Esophagus (tissue), 2 donors: ENCODE measurements at regions not wholly inside any gene's neighbourhood (a gene's known extent, or its start where the extent isn't known, plus 50 kb on each side); places are given as distances from the start of the nearest gene placed in this dataset.

Experiments used
- H3K27ac ChIP-seq, 2 donors: one replicate each; pipeline ENCODE4 v1.5.1; 2013; ENCODE audit warnings: low read depth in 2 of 2, mild to moderate bottlenecking in 2 of 2, inconsistent platforms in 1 of 2, low read length in 1 of 2, moderate library complexity in 1 of 2
- H3K27me3 ChIP-seq, 2 donors: one replicate each; pipeline ENCODE4 v1.6.1; 2013; ENCODE audit warnings: low read length in 2 of 2, control low read depth in 1 of 2, mild to moderate bottlenecking in 1 of 2; ENCODE audit not compliant: insufficient read depth in 2 of 2, control insufficient read depth in 1 of 2
- H3K36me3 ChIP-seq, 2 donors: one replicate each; pipeline ENCODE4 v1.6.1; 2013; ENCODE audit warnings: low read length in 1 of 2; ENCODE audit not compliant: control insufficient read depth in 2 of 2, insufficient read depth in 2 of 2
- H3K4me1 ChIP-seq, 2 donors: one replicate each; pipeline ENCODE4 v1.6.1; 2013; ENCODE audit warnings: low read length in 1 of 2; ENCODE audit not compliant: control insufficient read depth in 2 of 2, insufficient read depth in 2 of 2
- H3K4me3 ChIP-seq, 2 donors: one replicate each; pipeline ENCODE4 v1.5.1; 2013; ENCODE audit warnings: low read length in 2 of 2, mild to moderate bottlenecking in 2 of 2, low read depth in 1 of 2, moderate library complexity in 1 of 2
- H3K9me3 ChIP-seq, 2 donors: one replicate each; pipeline ENCODE4 v1.6.1; 2013; ENCODE audit warnings: mild to moderate bottlenecking in 2 of 2, low read depth in 1 of 2, low read length in 1 of 2, moderate library complexity in 1 of 2; ENCODE audit not compliant: control insufficient read depth in 2 of 2, insufficient read depth in 1 of 2
- WGBS, 2 donors: extraction: QIAGEN DNeasy Blood & Tissue Kit; methylation state at CpG; one replicate each; pipeline ENCODE4 v1.1.7; 2013; 5-methylcytosine and 5-hydroxymethylcytosine counted together
- donor health status: healthy with polysubstance abuse.
- donor health status: Bipolar disorder and iron deficiency.

DNA sequence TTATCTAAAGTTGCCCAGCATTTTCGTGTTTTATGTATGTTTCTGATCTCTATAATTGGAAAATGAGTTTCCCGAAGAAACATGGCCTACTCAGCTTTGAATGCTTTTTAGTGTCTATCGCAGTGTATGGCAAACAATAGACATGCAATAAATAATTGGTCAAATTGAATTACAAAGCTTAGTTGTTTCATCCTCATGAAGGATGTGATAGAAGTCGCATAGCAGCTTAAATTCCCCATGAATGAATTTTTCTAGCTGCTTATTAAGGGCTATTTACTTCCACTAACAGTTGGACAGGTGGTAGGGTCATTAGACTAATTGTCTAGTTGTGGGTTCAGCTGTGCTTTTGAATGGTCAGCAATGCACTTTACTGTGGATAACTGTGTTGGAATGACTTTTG is 467.3 kb upstream of the MBL2 start:
- H3K36me3 ChIP-seq: no peaks in the 10 kb centered on the region
- no peak overlapping the region for H3K27ac ChIP-seq
- H3K4me1 ChIP-seq: no peaks in the 10 kb centered on the region
- H3K4me3 ChIP-seq: no peak overlapping the region
- H3K27me3 ChIP-seq: no peaks in the 10 kb centered on the region
- 86 to 91% methylated on average over 4 of the region's 4 CpGs for WGBS, 2 donors
- no peaks in the 10 kb centered on the region for H3K9me3 ChIP-seq

DNA sequence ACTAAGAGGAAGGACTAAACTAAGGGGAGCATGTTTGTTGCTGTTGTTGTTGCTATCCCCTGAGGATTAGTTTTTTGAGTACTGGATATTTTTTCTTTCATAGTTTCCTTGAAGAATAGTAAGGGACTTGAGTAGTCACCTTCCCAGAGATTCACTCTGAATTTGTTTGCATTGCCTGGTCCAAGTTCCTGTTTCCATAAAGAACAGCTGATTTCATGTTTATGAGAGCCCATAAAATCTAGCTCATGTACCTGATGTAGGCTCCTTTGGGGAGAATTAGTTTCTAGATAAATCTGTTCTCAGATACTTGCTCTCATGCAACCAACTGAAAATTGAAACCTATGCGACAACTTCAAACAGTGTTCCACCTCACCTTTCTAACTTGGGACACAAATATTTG is 464.4 kb upstream of the MBL2 start:
- Histone ChIP-seq H3K9me3 (no peaks in the 10 kb centered on the region), H3K36me3 (no peaks in the 10 kb centered on the region), H3K4me3 (no peak overlapping the region), H3K4me1 (no peaks in the 10 kb centered on the region), H3K27me3 (no peaks in the 10 kb centered on the region), H3K27ac (no peak overlapping the region)
- WGBS, 2 donors: 96 to 100% methylated on average over 1 of the region's 1 CpG

DNA sequence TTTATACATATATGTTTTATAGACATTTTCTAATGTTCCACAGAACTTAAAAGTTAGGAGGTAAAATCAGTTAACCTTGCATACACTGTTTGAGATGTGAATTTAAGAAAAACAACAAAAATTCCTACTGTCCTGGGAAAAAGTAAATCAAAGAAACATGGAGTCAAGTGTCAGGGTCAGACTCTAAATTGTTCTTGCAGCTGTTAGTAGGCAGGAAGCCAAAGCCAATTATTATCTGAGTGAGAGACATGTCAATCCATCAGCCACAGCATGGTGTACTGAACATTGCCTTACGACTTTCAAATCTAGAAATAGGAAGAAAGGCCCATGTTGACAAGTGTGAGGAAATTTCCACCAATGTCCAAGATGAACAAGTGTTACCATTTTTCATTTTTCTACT is 461.2 kb upstream of the MBL2 start:
- Histone ChIP-seq H3K27ac (no peak overlapping the region), H3K4me3 (no peak overlapping the region), H3K4me1 (no peaks in the 10 kb centered on the region), H3K36me3 (no peaks in the 10 kb centered on the region), H3K27me3 (no peaks in the 10 kb centered on the region), H3K9me3 (no peaks in the 10 kb centered on the region)
- WGBS, 2 donors: 55 to 56% methylated on average over 1 of the region's 1 CpG

DNA sequence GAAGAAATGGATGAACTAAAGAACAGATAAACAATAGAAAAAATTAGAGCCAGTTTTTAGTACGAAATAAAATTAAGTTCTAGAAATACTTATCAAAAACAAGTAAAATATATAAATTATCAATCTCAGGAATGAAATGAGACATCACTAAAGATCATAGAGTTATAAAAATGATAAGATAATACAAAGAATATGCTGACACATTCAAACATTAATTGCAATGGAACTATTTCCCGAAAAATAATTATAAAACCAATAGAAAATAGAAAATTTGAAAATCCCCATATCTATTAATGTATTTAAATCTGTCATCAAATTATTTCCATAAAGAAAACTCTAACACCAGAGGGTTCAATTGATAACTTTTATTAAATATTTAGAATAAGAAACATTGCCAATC is 458.1 kb upstream of the MBL2 start:
- Histone ChIP-seq H3K9me3 (no peaks in the 10 kb centered on the region), H3K27ac (no peak overlapping the region), H3K36me3 (no peaks in the 10 kb centered on the region), H3K27me3 (no peaks in the 10 kb centered on the region), H3K4me3 (no peak overlapping the region), H3K4me1 (no peaks in the 10 kb centered on the region)
- WGBS, 2 donors: 43 to 46% methylated on average over 2 of the region's 2 CpGs

DNA sequence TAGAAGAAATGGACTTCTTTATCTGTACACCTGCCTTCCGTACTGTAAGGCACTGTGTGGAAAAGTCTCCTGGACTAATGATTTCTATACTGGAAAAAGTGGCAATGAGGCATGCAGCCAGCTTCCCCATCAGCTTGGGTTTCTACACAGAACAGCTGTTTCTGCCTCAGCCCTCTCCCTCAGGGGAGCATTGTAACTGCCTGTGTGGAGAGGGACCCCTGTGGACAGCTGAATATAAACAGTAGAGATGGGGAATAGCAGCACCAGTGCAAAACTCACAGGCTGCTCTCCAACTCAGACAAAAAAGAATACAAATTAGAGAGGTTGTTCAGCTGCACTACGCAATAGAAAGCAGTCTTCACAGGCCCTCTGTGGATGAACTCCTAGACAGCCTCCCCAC is 451.3 kb upstream of the MBL2 start:
- no peaks in the 10 kb centered on the region for H3K36me3 ChIP-seq
- H3K4me3 ChIP-seq: no peak overlapping the region
- H3K4me1 ChIP-seq: no peaks in the 10 kb centered on the region
- no peak overlapping the region for H3K27ac ChIP-seq
- H3K27me3 ChIP-seq: no peaks in the 10 kb centered on the region
- WGBS, 2 donors: 68 to 81% methylated on average over 2 of the region's 2 CpGs
- peaks cover 0 to 3% of the 10 kb centered on the region in 2 donors for H3K9me3 ChIP-seq

DNA sequence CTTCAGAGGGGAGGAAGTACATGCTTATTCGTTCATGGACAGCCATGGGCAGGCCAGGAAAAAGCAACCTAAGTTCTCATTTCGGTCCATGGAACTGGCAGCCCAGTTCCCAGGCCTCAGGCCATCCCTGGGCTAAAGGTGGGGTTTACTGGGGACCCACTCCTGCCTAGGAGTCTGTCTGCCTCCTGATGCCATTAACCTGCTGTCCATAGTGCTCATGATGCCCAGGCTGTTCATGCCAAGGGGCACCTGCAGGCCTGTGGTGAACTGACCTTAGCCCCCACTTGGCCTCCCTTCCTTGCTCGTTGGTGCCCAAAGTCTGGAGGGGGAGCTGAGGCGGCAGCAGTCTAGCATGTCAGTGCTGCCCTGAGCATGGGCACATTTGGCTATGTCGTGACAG is 450.2 kb upstream of the MBL2 start:
- Histone ChIP-seq H3K4me3 (no peak overlapping the region), H3K9me3 (peaks cover 0 to 3% of the 10 kb centered on the region in 2 donors), H3K27ac (no peak overlapping the region), H3K36me3 (no peaks in the 10 kb centered on the region), H3K4me1 (no peaks in the 10 kb centered on the region), H3K27me3 (no peaks in the 10 kb centered on the region)
- 74 to 78% methylated on average over 5 of the region's 5 CpGs for WGBS, 2 donors

DNA sequence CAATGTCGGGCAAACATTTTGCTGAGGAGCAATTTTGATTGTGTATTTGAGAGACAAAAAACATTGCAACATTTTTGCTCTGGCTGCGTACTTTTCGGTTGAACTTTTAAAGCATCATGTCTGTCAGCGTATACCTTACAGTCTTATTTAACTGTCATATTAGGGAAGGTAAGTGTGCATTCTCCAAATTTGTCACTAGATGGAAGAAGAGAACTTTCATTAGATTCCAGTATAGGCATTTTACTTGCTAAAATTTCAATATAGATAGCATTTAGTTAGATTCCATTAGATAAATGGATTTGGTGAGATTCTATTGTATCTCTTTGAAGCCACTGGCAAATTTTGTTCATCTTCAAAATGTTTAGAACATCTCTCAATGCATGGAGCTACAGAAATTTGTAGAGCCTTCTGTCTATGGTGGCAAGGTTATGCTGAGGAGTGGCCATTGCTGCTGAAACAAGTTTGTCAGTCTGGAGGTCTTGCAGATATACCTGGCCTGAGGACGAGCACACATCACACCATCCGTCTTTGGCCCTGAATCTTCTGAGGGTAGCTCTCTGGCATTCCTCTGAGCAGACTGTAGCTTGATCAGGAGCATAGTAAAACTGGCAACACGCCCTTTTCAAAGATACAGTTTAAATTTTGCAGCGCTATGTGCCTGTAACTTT is 437.5 kb upstream of the MBL2 start:
- H3K36me3 ChIP-seq: no peaks in the 10 kb centered on the region
- 57 to 62% methylated on average over 8 of the region's 8 CpGs for WGBS, 2 donors
- no peaks in the 10 kb centered on the region for H3K9me3 ChIP-seq
- H3K4me3 ChIP-seq: no peak overlapping the region
- no peaks in the 10 kb centered on the region for H3K27me3 ChIP-seq
- no peaks in the 10 kb centered on the region for H3K4me1 ChIP-seq
- no peak overlapping the region for H3K27ac ChIP-seq

DNA sequence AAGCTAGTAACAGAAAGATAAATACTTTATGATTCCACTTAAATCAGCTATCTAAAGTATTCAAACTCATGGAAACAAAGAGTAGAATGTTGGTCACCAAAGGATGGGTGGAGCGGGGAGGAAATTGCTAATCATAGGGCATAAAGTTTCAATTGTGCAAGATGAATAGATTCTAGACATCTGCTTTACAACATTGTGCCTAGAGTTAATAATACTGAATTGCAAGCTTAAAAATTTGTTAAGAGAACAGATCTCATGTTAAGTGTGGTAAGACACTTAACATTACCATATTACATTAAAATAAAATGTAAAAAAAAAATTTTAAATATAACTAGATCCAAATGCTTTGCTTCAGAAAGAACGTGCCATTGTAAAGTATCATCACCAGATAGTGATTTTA is 411.1 kb upstream of the MBL2 start:
- H3K4me3 ChIP-seq: no peak overlapping the region
- no peaks in the 10 kb centered on the region for H3K4me1 ChIP-seq
- H3K27ac ChIP-seq: no peak overlapping the region
- no peaks in the 10 kb centered on the region for H3K27me3 ChIP-seq
- WGBS, 2 donors: 89 to 93% methylated on average over 2 of the region's 2 CpGs
- H3K9me3 ChIP-seq: peaks cover 0 to 3% of the 10 kb centered on the region in 2 donors
- H3K36me3 ChIP-seq: no peaks in the 10 kb centered on the region

DNA sequence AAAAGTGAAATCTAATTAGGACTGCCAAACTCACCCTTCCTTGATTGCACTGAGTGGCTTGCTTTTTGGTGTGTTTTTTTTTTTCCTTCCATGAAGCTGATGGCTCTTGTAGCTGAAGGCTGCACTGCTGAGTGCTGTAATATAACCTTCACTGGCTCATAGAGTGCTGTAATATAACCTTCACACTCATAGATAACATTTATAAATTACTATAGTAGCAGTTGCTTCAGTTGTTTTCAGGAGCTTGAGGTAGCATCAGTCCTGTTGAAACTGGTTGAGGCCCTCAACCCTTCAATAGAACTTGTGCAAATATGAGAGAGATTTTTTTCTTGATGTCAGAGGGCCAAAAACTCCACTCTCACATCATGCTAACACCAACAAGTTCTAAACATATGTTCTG is 404.9 kb upstream of the MBL2 start:
- no peaks in the 10 kb centered on the region for H3K27me3 ChIP-seq
- H3K4me1 ChIP-seq: no peaks in the 10 kb centered on the region
- H3K9me3 ChIP-seq: no peaks in the 10 kb centered on the region
- H3K27ac ChIP-seq: no peak overlapping the region
- H3K4me3 ChIP-seq: no peak overlapping the region
- no peaks in the 10 kb centered on the region for H3K36me3 ChIP-seq

DNA sequence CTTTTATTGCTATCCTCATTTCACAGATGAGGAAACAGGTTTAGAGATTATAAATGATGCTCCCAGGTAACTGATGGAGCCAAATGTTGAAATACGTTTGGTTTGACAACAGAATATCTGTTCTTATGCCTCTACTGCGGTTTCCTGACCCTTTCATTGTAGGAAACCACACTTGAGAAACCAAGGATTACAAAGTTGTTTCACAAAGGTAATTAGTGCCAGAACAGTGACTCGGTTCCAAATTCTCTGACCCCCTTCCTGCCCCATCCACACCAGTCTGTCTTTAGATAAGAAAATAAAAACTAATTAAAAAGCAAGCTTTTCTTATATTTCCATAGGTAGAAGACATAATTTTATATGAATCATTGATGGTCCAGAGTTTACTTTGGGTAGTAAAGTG is 393.7 kb upstream of the MBL2 start:
- Histone ChIP-seq H3K9me3 (no peaks in the 10 kb centered on the region), H3K36me3 (no peaks in the 10 kb centered on the region), H3K4me1 (no peaks in the 10 kb centered on the region), H3K4me3 (no peak overlapping the region), H3K27me3 (no peaks in the 10 kb centered on the region), H3K27ac (no peak overlapping the region)
- WGBS, 2 donors: 67 to 76% methylated on average over 3 of the region's 3 CpGs
